Parathyroid adenoma (tissue), 2 donors: ENCODE measurements at regions not wholly inside any gene's neighbourhood (a gene's known extent, or its start where the extent isn't known, plus 50 kb on each side); places are given as distances from the start of the nearest gene placed in this dataset.

Experiments used
- H2AFZ ChIP-seq: fragments of 300-600 bp; sonication (generic); one replicate; pipeline ENCODE4 v1.7.0; 2017; ENCODE audit warnings: antibody characterized with exemption, mild to moderate bottlenecking
- H3K27ac ChIP-seq: fragments of 300-600 bp; sonication (generic); one replicate; pipeline ENCODE4 v1.7.0; 2017
- H3K27me3 ChIP-seq: fragments of 300-600 bp; sonication (generic); one replicate; pipeline ENCODE4 v1.7.0; 2017; ENCODE audit warnings: low read length; ENCODE audit not compliant: control insufficient read depth, insufficient read depth
- H3K36me3 ChIP-seq: fragments of 300-600 bp; sonication (generic); one replicate; pipeline ENCODE4 v1.7.0; 2017; ENCODE audit warnings: low read length; ENCODE audit not compliant: control insufficient read depth, insufficient read depth
- H3K4me1 ChIP-seq: fragments of 300-600 bp; sonication (generic); one replicate; pipeline ENCODE4 v1.7.0; 2017; ENCODE audit warnings: control low read depth
- H3K4me2 ChIP-seq: fragments of 300-600 bp; sonication (generic); one replicate; pipeline ENCODE4 v1.7.0; 2017; ENCODE audit warnings: low read length
- H3K4me3 ChIP-seq: fragments of 300-600 bp; sonication (generic); one replicate; pipeline ENCODE4 v1.7.0; 2017; ENCODE audit warnings: low read depth, low read length
- H3K79me2 ChIP-seq: fragments of 300-600 bp; sonication (generic); one replicate; pipeline ENCODE4 v1.7.0; 2017; ENCODE audit warnings: control low read depth
- H3K9ac ChIP-seq: fragments of 300-600 bp; sonication (generic); one replicate; pipeline ENCODE4 v1.7.0; 2017; ENCODE audit warnings: mild to moderate bottlenecking
- H3K9me3 ChIP-seq: fragments of 300-600 bp; sonication (generic); one replicate; pipeline ENCODE4 v1.7.0; 2017; ENCODE audit warnings: low read length; ENCODE audit not compliant: control insufficient read depth
- CTCF ChIP-seq: fragments of 300-600 bp; sonication (generic); IDR thresholded peaks from one replicate; pipeline ENCODE4 v1.7.0; 2017; ENCODE audit warnings: antibody characterized with exemption, mild to moderate bottlenecking
- donor health status: primary hyperparathyroidism.

DNA sequence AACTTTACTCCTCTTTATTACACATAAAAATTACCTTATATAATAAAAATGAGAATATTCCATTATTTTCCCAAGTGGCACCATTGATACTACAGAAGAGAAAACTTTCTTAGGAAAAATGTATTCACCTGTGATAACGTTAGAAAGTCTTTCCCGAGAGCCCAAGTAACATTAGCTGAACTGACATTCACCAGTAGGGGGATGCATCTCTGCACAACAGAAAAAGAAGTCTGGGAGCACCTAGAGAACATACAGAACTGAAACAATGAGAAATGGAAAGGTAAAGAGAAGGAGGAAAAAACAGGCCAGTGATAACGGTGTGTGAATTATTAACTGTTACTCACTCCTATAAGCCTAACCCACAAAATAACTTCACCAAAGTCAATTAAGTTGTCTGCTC, 423.3 kb downstream of the CENPC start:
- Histone ChIP-seq H3K79me2 (no peaks in the 10 kb centered on the region), H3K27me3 (no peaks in the 10 kb centered on the region)

GRCh38 chr4:67120369-67120768, 424.9 kb downstream of the CENPC start:
- Histone ChIP-seq H3K36me3 (no peaks in the 10 kb centered on the region), H3K27me3 (no peaks in the 10 kb centered on the region), H3K4me3 (no peak overlapping the region), H3K4me1 (no peaks in the 10 kb centered on the region), H3K9ac (no peak overlapping the region), H3K27ac (no peak overlapping the region), H3K79me2 (no peaks in the 10 kb centered on the region), H3K9me3 (no peaks in the 10 kb centered on the region), H3K4me2 (no peak overlapping the region), H2AFZ (no peak overlapping the region)
- TF ChIP-seq CTCF = no peak

More for the DNA sequence above, 423.3 kb downstream of the CENPC start:
- Histone ChIP-seq H2AFZ (no peak overlapping the region), H3K9me3 (no peaks in the 10 kb centered on the region), H3K4me1 (no peaks in the 10 kb centered on the region), H3K9ac (no peak overlapping the region), H3K36me3 (no peaks in the 10 kb centered on the region), H3K4me3 (no peak overlapping the region), H3K27ac (no peak overlapping the region), H3K4me2 (no peak overlapping the region)
- no peak for TF ChIP-seq CTCF

DNA sequence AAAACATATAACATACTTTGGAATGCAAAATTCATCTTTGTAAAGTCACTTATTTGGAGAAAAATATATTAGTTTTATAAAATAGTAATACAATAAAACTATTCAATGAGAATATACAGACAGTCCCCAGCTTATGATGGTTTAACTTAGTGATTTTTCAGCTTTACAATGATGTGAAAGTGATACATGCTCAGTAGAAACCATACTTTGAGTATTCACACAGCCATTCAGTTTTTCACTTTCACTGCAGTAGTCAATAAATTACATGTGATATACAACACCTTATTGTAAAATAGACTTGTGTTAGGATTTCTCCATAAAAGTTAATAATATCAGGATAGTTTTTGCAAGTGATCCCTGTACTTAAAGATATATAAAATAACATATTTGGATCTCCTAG, 436.0 kb downstream of the CENPC start:
- H3K4me1 ChIP-seq = no peaks in the 10 kb centered on the region
- H3K36me3 ChIP-seq = no peaks in the 10 kb centered on the region
- H3K79me2 ChIP-seq = no peaks in the 10 kb centered on the region
- H3K27me3 ChIP-seq = no peaks in the 10 kb centered on the region
- H3K9me3 ChIP-seq = no peaks in the 10 kb centered on the region
- H2AFZ ChIP-seq = no peak overlapping the region
- no peak overlapping the region for H3K27ac ChIP-seq
- H3K9ac ChIP-seq = no peak overlapping the region
- TF ChIP-seq CTCF = no peak
- no peak overlapping the region for H3K4me2 ChIP-seq
- H3K4me3 ChIP-seq = no peak overlapping the region

DNA sequence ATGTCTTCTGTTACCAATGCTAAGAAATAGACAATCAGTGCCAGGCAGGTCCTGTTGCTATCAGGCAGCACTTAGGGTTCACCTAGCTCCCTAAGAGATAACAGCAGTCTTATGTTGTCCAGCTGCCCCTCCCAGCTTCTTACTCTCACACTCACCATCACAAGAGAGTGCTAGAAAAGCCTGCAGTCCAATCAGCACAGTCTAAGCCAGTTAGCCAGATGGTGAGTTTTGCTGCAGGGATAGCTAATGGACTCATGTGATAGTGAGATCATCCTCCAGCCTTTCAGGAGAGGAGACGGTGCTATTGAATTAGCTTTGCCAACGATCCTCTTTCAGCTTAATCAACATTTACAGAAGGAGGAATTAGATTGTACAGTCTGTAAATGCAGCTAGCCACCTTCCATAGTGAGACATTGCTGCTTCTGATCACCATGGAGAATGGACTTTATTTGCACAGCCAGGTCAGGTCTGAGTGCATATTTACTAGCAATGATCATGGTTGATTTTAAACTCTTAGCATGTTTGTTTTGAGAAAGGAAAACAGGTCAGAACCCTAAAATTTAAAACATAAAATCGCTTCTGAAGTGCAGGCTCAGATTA, 438.3 kb downstream of the CENPC start:
- Histone ChIP-seq H3K27ac (no peak overlapping the region), H2AFZ (no peak overlapping the region), H3K36me3 (no peaks in the 10 kb centered on the region), H3K9me3 (no peaks in the 10 kb centered on the region), H3K79me2 (no peaks in the 10 kb centered on the region), H3K4me3 (no peak overlapping the region), H3K27me3 (no peaks in the 10 kb centered on the region), H3K4me1 (no peaks in the 10 kb centered on the region), H3K9ac (no peak overlapping the region), H3K4me2 (no peak overlapping the region)
- TF ChIP-seq CTCF = no peak

GRCh38 chr4:67104145-67104544, 441.2 kb downstream of the CENPC start:
- H3K4me2 ChIP-seq = no peak overlapping the region
- H2AFZ ChIP-seq = no peak overlapping the region
- H3K36me3 ChIP-seq = no peaks in the 10 kb centered on the region
- no peak overlapping the region for H3K4me3 ChIP-seq
- H3K4me1 ChIP-seq = no peaks in the 10 kb centered on the region
- no peak overlapping the region for H3K27ac ChIP-seq
- no peaks in the 10 kb centered on the region for H3K27me3 ChIP-seq
- H3K79me2 ChIP-seq = no peaks in the 10 kb centered on the region
- no peak for TF ChIP-seq CTCF
- no peaks in the 10 kb centered on the region for H3K9me3 ChIP-seq
- H3K9ac ChIP-seq = no peak overlapping the region
